K562 (cell line): ENCODE measurements at regions not wholly inside any gene's neighbourhood (a gene's known extent, or its start where the extent isn't known, plus 50 kb on each side); places are given as distances from the start of the nearest gene placed in this dataset.

Experiments used
- ATAC-seq: fragments of 200-7000 bp; cut with Tn5 transposase; 3 replicates; pipeline ENCODE4 v1.9.1; 2020; ENCODE audit warnings: moderate library complexity
- BruUV-seq: library from RNA; stranded (reverse); fragments of 400-500 nt; replicated peaks from 2 replicates; lab custom pipeline; 2021; lab: Mats Ljungman, UMichigan
- CTCF ChIA-PET: fragments of 300-600 bp; formaldehyde crosslinking; extraction: SDS; loops from one replicate; lab custom pipeline; 2021; ENCODE audit warnings: low intra/inter-chr PET ratio; lab: Yijun Ruan, JAX
- POLR2A ChIA-PET: fragments of 300-600, 350-650 bp; sonication (Branson Sonifier 250); formaldehyde crosslinking; extraction: SDS; loops from one replicate; lab custom pipeline; 2021; ENCODE audit warnings: antibody characterized with exemption, inconsistent platforms; lab: Yijun Ruan, JAX
- DNase-seq, 4 experiments: peaks; one replicate each; pipeline versions ENCODE4 v3.0.0 to v3.0.0-alpha.2; 2011 to 2018; ENCODE audit warnings: low spot score in 3 of 4, mixed read lengths in 3 of 4; ENCODE audit errors: extremely low read depth in 1 of 4
- FAIRE-seq: peaks from 2 replicates; lab custom pipeline; 2011; peaks lifted over from hg19 to GRCh38; lab: Jason Lieb, UNC
- H2AFZ ChIP-seq: 2 replicates; pipeline ENCODE4 v1.6.0; 2011; ENCODE audit warnings: low read depth, low read length, control low read depth, inconsistent platforms
- H3K27ac ChIP-seq: fragments of 200-600 bp; 3 replicates; pipeline ENCODE4 v1.8.0; 2011; ENCODE audit warnings: low read depth, mild to moderate bottlenecking, control low read depth, inconsistent platforms, low read length, moderate library complexity, mixed read lengths; ENCODE audit errors: extremely low read depth
- H3K27me3 ChIP-seq, 2 experiments: fragments of 300-600 bp in 1 of 2; 2 replicates in 1 of 2; 3 replicates in 1 of 2; pipeline versions ENCODE4 v1.6.0 to v1.8.0; 2011; ENCODE audit warnings: inconsistent platforms in 2 of 2, low read length in 2 of 2, mild to moderate bottlenecking in 1 of 2, mixed read lengths in 1 of 2, moderate library complexity in 1 of 2; ENCODE audit not compliant: control insufficient read depth in 2 of 2, insufficient read depth in 2 of 2
- H3K36me3 ChIP-seq: fragments of 300-600 bp; 3 replicates; pipeline ENCODE4 v1.8.0; 2011; ENCODE audit warnings: mild to moderate bottlenecking, low read length, inconsistent platforms; ENCODE audit not compliant: control insufficient read depth, insufficient read depth
- H3K4me1 ChIP-seq, 2 experiments: fragments of 200-600 bp in 1 of 2; replicated peaks in 1 of 2; 2 replicates in 1 of 2; 3 replicates in 1 of 2; pipeline versions ENCODE4 v1.5.1 to v1.8.0; 2011; ENCODE audit warnings: inconsistent platforms in 2 of 2, low read length in 2 of 2, mild to moderate bottlenecking in 1 of 2, mixed read lengths in 1 of 2, moderate library complexity in 1 of 2; ENCODE audit not compliant: control insufficient read depth in 2 of 2, insufficient read depth in 2 of 2
- H3K4me2 ChIP-seq: 2 replicates; pipeline ENCODE4 v1.6.1; 2011; ENCODE audit warnings: low read length, control low read depth, inconsistent platforms, mixed read lengths; ENCODE audit not compliant: insufficient read depth
- H3K4me3 ChIP-seq: fragments of 200-600 bp; sonication (generic), shearing (Covaris generic); 2 replicates; pipeline ENCODE4 v1.5.1; 2016; ENCODE audit warnings: control low read depth, inconsistent platforms
- H3K79me2 ChIP-seq: fragments of 200-600 bp; 3 replicates; pipeline ENCODE4 v1.8.0; 2011; ENCODE audit warnings: low read length, inconsistent platforms; ENCODE audit not compliant: control insufficient read depth, insufficient read depth
- H3K9ac ChIP-seq, 2 experiments: 2 replicates each; pipeline versions ENCODE4 v1.6.0 to v1.6.1; 2011; ENCODE audit warnings: low read depth in 2 of 2, low read length in 2 of 2, control low read depth in 1 of 2, inconsistent platforms in 1 of 2, mild to moderate bottlenecking in 1 of 2, mixed read lengths in 1 of 2; ENCODE audit not compliant: insufficient read depth in 1 of 2
- H3K9me1 ChIP-seq: one replicate; pipeline ENCODE4 v1.6.0; 2011; ENCODE audit warnings: inconsistent platforms, mild to moderate bottlenecking, low read length, moderate library complexity; ENCODE audit not compliant: control insufficient read depth, insufficient read depth
- H3K9me3 ChIP-seq: replicated peaks from 2 replicates; pipeline ENCODE4 v1.5.1; 2011; ENCODE audit warnings: low read depth, low read length, inconsistent platforms; ENCODE audit not compliant: control insufficient read depth, insufficient read depth
- H4K20me1 ChIP-seq: replicated peaks from 2 replicates; pipeline ENCODE4 v1.6.1; 2011; ENCODE audit warnings: low read length, inconsistent platforms, mixed read lengths; ENCODE audit not compliant: control insufficient read depth, insufficient read depth
- ASH1L ChIP-seq: fragments of 450-650 bp; IDR thresholded peaks from 2 replicates; pipeline ENCODE4 v1.6.1; 2018; ENCODE audit warnings: borderline replicate concordance, mild to moderate bottlenecking, low read depth; ENCODE audit not compliant: partially characterized antibody
- HDAC3 ChIP-seq: fragments of 450-650 bp; IDR thresholded peaks from 2 replicates; pipeline ENCODE4 v1.6.1; 2018; ENCODE audit warnings: borderline replicate concordance, mild to moderate bottlenecking, moderate library complexity; ENCODE audit not compliant: partially characterized antibody
- HOXB6 ChIP-seq: fragments of 250-450 bp; sonication (Bioruptor Pico); IDR thresholded peaks from 2 replicates; pipeline ENCODE4 v1.5.1; 2022; ENCODE audit warnings: mild to moderate bottlenecking, borderline replicate concordance
- HSF4 ChIP-seq: fragments of 250-450 bp; sonication (Bioruptor Pico); IDR thresholded peaks from 2 replicates; pipeline ENCODE4 v2.1.2; 2022; ENCODE audit warnings: mild to moderate bottlenecking, moderate library complexity, borderline replicate concordance
- PYGO2 ChIP-seq: fragments of 450-650 bp; IDR thresholded peaks from 2 replicates; pipeline ENCODE4 v1.6.1; 2016; ENCODE audit warnings: mild to moderate bottlenecking, missing genetic modification characterization, moderate library complexity, missing compliant biosample characterization
- SAP30 ChIP-seq: fragments of 200-600 bp; sonication (generic); IDR thresholded peaks from 2 replicates; pipeline ENCODE4 v1.6.1; 2012; ENCODE audit warnings: borderline replicate concordance, low read depth, mild to moderate bottlenecking, moderate library complexity, low read length, control low read depth, inconsistent platforms; ENCODE audit not compliant: insufficient read depth, poor library complexity, severe bottlenecking
- SIN3A ChIP-seq, 2 experiments: fragments of 150-350 bp in 1 of 2; IDR thresholded peaks; 2 replicates each; pipeline ENCODE4 v1.6.1; 2011 to 2016; ENCODE audit warnings: borderline replicate concordance in 2 of 2, low read depth in 2 of 2, low read length in 2 of 2, mild to moderate bottlenecking in 2 of 2, moderate library complexity in 2 of 2; ENCODE audit not compliant: control insufficient read depth in 1 of 2
- TCF7L2 ChIP-seq: fragments of 150-350 bp; IDR thresholded peaks from 2 replicates; pipeline ENCODE4 v1.6.1; 2016; ENCODE audit warnings: low read depth, mild to moderate bottlenecking, low read length, moderate library complexity
- U2AF1 ChIP-seq: fragments of 200-400 bp; formaldehyde crosslinking; optimal IDR thresholded peaks from 2 replicates; pipeline ENCODE3; 2017; ENCODE audit warnings: mild to moderate bottlenecking, low read depth, low read length, moderate library complexity
- WGBS: fragments of 100-300 bp; shearing (Covaris generic); methylation state at CpG from one replicate; pipeline ENCODE4 v1.1.6; 2016; ENCODE audit warnings: low coverage, mixed read lengths; ENCODE audit not compliant: insufficient coverage; ENCODE audit errors: missing lambda C conversion rate; 5-methylcytosine and 5-hydroxymethylcytosine counted together
- in situ Hi-C: fragments of 300-500 bp; cut with MboI; formaldehyde crosslinking; loops from 4 replicates; pipeline ENCODE4 v1.15.0; 2018; ENCODE audit warnings: inconsistent platforms, mixed read lengths
- intact Hi-C: fragments of 100-400 bp; cut with micrococcal nuclease; formaldehyde crosslinking; loops from 2 replicates; pipeline ENCODE4 v1.14.2; 2022
- TF ChIP-seq, protein P1 (sequence below), 2 experiments: fragments of 450-650 bp in 1 of 2; sonication (generic) in 1 of 2; formaldehyde crosslinking in 1 of 2; IDR thresholded peaks in 1 of 2; conservative IDR thresholded peaks in 1 of 2; 2 replicates each; pipeline versions ENCODE4 v1.6.1 to v1.8.1; 2016 to 2023; ENCODE audit warnings: mild to moderate bottlenecking in 2 of 2, moderate library complexity in 2 of 2, inconsistent platforms in 1 of 2, missing genetic modification reagents in 1 of 2
- TF ChIP-seq, protein P2 (sequence below): fragments of 200-800 bp; sonication (Bioruptor generic); IDR thresholded peaks from 2 replicates; pipeline ENCODE4 v1.6.1; 2017; ENCODE audit warnings: missing genetic modification characterization, missing compliant biosample characterization

DNA sequence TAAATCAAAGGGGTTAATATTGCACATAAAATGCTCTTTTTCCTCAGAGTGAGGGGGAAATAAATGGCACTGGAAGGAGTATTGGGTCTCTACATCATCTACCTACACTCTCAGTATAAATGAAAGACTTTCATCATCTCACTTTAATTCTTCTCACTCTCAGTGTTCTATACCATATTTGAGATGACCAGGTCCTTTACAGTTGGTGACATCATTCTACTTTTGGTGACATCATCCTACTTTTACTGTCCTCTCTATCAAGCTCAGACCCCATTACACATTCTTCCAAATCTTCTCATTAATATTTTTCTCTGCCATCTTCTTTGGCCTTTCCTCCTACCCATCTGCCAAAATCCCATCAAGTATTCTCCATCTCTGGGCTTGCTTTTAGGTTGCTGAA, 74.6 kb upstream of the TMEM106B start:
- intact Hi-C loops (no loop called here), in situ Hi-C loops (no loop called here)
- Histone ChIP-seq H3K9me3 (no peaks in the 10 kb centered on the region), H3K9ac (no peak overlapping the region), H3K4me2 (no peak overlapping the region), H3K79me2 (no peaks in the 10 kb centered on the region), H3K27ac (no peak overlapping the region), H2AFZ (no peak overlapping the region), H4K20me1 (no peaks in the 10 kb centered on the region), H3K36me3 (no peaks in the 10 kb centered on the region), H3K4me3 (no peak overlapping the region), H3K4me1 (no peaks in the 10 kb centered on the region), H3K27me3 (no peaks in the 10 kb centered on the region), H3K9me1 (no peaks in the 10 kb centered on the region)
- FAIRE-seq (no peak), ATAC-seq (no peak), DNase-seq (no peak)
- POLR2A ChIA-PET = no interaction called here
- no TSS peak for BruUV-seq
- TF ChIP-seq, protein P1, sequence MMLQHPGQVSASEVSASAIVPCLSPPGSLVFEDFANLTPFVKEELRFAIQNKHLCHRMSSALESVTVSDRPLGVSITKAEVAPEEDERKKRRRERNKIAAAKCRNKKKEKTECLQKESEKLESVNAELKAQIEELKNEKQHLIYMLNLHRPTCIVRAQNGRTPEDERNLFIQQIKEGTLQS (IDR thresholded peaks at IDR 0.05) = peak; percentile 47; the same call in 1 of the 2 replicates
- TF ChIP-seq, protein P1 (CRISPR knock-in tag; conservative IDR thresholded peaks at IDR 0.05) = no peak
- TF ChIP-seq ASH1L = no peak
- CTCF ChIA-PET = no interaction called here

DNA sequence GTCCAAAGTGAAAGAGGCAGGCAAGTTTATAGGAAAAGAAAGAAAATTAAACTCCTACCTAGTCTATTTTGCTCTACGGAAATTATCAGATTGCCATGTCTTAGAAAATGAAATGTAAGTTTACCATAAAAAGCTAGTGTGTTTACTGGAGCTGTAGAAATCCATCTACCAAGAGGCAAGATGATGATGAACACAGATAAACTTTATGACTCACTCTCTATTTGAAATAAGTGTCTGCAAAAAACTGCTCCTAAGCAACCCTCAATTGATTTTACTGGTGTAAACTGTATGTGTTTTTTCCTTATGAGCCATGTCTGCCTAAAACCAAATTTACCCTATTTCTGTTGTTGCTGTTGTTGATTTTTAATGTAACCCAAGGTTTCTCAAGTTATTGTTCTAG, 73.8 kb upstream of the TMEM106B start:
- no peak overlapping the region for H3K27ac ChIP-seq
- H3K4me2 ChIP-seq = no peak overlapping the region
- in situ Hi-C loops = no loop called here
- H3K9ac ChIP-seq = no peak overlapping the region
- BruUV-seq = no TSS peak
- H3K4me1 ChIP-seq = no peaks in the 10 kb centered on the region
- no peaks in the 10 kb centered on the region for H3K9me1 ChIP-seq
- POLR2A ChIA-PET = no interaction called here
- intact Hi-C loops = no loop called here
- no peaks in the 10 kb centered on the region for H3K9me3 ChIP-seq
- H3K36me3 ChIP-seq = no peaks in the 10 kb centered on the region
- H4K20me1 ChIP-seq = no peaks in the 10 kb centered on the region
- no peak overlapping the region for H2AFZ ChIP-seq
- no peaks in the 10 kb centered on the region for H3K79me2 ChIP-seq
- ATAC-seq = no peak
- WGBS = 0% methylated on average over 1 of the region's 1 CpG
- no peak overlapping the region for H3K4me3 ChIP-seq
- no peak for FAIRE-seq
- CTCF ChIA-PET = no interaction called here
- H3K27me3 ChIP-seq = no peaks in the 10 kb centered on the region
- no peak for DNase-seq
- no peak for TF ChIP-seq U2AF1
- no peak for TF ChIP-seq PYGO2 (tag)
- TF ChIP-seq HSF4 (CRISPR knock-in tag) = no peak
- no peak for TF ChIP-seq HDAC3
- no peak for TF ChIP-seq SAP30
- TF ChIP-seq, protein P2, sequence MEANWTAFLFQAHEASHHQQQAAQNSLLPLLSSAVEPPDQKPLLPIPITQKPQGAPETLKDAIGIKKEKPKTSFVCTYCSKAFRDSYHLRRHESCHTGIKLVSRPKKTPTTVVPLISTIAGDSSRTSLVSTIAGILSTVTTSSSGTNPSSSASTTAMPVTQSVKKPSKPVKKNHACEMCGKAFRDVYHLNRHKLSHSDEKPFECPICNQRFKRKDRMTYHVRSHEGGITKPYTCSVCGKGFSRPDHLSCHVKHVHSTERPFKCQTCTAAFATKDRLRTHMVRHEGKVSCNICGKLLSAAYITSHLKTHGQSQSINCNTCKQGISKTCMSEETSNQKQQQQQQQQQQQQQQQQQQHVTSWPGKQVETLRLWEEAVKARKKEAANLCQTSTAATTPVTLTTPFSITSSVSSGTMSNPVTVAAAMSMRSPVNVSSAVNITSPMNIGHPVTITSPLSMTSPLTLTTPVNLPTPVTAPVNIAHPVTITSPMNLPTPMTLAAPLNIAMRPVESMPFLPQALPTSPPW (CRISPR knock-in tag) = no peak
- no peak for TF ChIP-seq TCF7L2
- TF ChIP-seq HOXB6 (CRISPR knock-in tag) = no peak
- no peak for TF ChIP-seq SIN3A (IDR thresholded peaks at IDR 0.05; ENCODE audit: borderline replicate concordance in 2 of 2, control insufficient read depth in 1 of 2, low read depth in 2 of 2, low read length in 2 of 2)
